GM12873 (cell line): ENCODE measurements at regions not wholly inside any gene's neighbourhood (a gene's known extent, or its start where the extent isn't known, plus 50 kb on each side); places are given as distances from the start of the nearest gene placed in this dataset.

Experiments
- CTCF ChIP-seq: IDR thresholded peaks from 2 replicates; pipeline ENCODE4 v1.5.1; 2012; ENCODE audit warnings: low read depth, mild to moderate bottlenecking, moderate library complexity, low read length, control low read depth; ENCODE audit not compliant: insufficient read depth; ENCODE audit errors: missing control alignments

- no peak for TF ChIP-seq CTCF
Observed at GRCh38 chr5:52702877-52703276, 84.8 kb upstream of the ITGA1 start.

- TF ChIP-seq CTCF, result no peak
Observed at GRCh38 chr5:52703321-52703720, 84.4 kb upstream of the ITGA1 start.

GRCh38 chr5:52705720-52706119 lies 82.0 kb upstream of the ITGA1 start:
- no peak for TF ChIP-seq CTCF

- TF ChIP-seq CTCF, result no peak
Observed at GRCh38 chr5:52706775-52707174, 80.9 kb upstream of the ITGA1 start.

- no peak for TF ChIP-seq CTCF
Observed at GRCh38 chr5:52707616-52708015, 80.1 kb upstream of the ITGA1 start.

- TF ChIP-seq CTCF, result no peak
Observed at GRCh38 chr5:52708463-52708862, 79.3 kb upstream of the ITGA1 start.

- TF ChIP-seq CTCF, result no peak
Observed at GRCh38 chr5:52709167-52709925, 78.4 kb upstream of the ITGA1 start.
